ENCODE measurements at regions not wholly inside any gene's neighbourhood (a gene's known extent, or its start where the extent isn't known, plus 50 kb on each side); places are given as distances from the start of the nearest gene placed in this dataset.
"Not testable (repeated sequence)": the region's sequence is repeated elsewhere in the genome, so short reads cannot be mapped to it uniquely, and the experiment has no call there.

DNA sequence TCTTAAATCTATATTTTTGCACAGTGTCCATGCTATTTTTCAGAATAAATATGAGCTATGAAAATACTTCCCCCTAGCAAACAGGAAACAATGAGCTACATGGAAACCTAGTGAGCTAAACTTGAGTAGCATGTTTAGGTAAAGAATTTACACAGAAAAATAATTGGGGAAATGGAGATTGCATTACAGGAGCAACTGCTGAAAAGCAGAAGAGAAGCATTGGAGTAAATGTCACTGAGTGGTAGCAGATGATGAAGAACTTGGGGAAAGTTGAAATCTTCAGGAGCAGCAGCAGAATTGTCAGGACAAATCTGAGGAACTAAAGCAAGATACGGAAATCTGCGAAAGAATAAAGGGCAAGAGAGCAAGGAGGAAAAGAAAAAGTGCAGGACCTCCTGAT lies 610.3 kb downstream of the TLE1 start:
- DNase-seq (ENCODE audit: missing footprints) (no peak), ATAC-seq (no peak)
- intact Hi-C loops (cut with DNase I) = no loop called here

DNA sequence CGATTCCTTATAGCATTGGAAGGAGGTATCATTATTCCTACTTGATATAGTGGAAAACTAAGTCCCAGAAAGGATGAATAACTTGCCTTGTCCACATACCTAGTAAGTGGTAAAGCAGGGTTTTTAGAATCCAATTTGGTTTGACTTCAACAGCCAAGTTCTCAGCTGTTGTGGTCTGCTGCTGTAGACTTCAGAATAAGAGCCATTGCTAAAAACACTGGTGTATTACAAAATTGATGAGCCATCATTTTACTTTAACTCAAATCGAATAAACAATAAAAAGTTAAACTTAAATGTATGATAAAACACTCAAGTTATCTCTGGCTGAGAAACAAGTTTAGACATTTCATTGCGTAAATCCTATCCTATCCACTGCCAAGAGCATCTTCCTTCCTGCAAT lies 610.8 kb downstream of the TLE1 start:
- ATAC-seq = no peak
- no peak for DNase-seq (ENCODE audit: missing footprints)
- intact Hi-C loops (cut with DNase I) = no loop called here

DNA sequence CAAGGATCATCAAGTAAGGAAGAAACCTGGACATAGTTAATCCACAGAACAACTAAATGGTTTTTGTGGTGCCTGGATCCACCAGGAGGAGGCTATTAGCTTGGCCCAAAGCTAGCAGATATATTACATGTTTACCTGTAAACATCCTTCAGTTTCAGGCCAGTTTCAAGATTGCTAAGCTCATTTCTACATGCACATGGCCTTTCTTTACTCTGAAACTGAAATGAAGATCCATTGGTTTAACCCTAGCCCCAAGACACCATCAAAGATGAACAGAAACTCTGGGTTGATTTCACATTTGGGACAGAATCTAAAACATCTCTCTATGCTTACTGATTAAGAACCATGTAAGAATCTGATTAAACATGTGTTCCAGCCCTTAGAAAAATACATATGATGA lies 611.8 kb downstream of the TLE1 start:
- DNase-seq (ENCODE audit: missing footprints) (no peak), ATAC-seq (no peak)
- intact Hi-C loops (cut with DNase I) = no loop called here

DNA sequence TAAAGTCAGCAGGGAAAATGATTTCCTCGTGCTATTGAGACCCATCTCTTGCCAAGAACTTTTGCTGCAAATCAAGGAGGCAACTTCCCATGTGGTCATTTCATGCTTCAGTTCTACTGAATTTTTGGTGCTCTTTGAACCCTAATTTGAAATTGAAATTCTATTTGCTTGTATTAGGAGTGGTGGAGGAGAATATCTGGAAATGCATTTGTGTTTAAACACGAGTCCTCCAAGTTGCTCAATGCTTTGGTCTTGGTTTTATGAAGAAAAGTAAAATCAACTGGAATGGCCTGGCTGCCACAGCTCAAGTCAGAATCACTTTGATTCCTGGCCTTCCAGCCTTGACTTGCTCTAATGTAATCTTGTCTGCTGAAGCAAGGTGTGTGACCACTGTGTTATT lies 613.2 kb downstream of the TLE1 start:
- DNase-seq (ENCODE audit: missing footprints) (no peak), ATAC-seq (no peak)
- intact Hi-C loops (cut with DNase I) = no loop called here

DNA sequence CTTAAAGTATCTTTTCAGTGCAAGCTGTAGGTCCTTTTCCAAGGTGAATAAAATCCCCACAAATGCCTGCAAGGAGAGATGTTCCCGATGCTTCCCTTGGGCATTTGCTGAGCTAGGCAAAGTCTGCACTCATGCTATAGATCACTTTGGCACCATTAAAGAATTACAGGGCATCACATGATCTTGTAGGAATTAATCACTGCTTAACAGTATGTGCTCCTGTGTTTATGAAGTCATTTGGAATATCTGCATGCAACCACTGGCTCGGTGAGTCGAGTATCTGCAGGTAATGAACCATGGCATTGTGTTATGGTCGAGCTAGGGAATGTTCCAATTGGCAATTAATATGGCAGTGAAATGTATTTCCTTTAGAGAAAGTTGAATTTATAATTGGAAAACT lies 615.1 kb downstream of the TLE1 start:
- intact Hi-C loops (cut with DNase I) = no loop called here
- ATAC-seq (no peak), DNase-seq (ENCODE audit: missing footprints) (no peak)

DNA sequence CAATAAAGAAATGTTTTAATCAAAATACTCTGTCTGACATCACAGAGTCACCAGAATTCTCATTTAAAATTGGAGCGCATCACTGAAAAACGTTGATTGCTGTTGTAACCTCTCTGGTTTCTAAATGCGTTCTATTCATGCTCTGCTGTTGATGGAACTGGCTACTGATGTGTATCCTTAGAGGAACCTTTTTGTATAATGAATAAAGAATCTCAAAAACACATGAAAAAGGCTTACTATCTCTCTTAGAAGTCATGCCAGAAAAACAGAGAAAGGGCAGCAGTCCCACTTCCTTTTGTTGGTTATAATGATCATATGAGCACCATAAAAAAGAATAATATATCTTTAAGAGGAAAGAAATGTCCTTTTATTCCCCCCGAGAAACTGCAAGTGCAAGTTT lies 615.5 kb downstream of the TLE1 start:
- intact Hi-C loops (cut with DNase I) = no loop called here
- DNase-seq (ENCODE audit: missing footprints) (no peak), ATAC-seq (no peak)

DNA sequence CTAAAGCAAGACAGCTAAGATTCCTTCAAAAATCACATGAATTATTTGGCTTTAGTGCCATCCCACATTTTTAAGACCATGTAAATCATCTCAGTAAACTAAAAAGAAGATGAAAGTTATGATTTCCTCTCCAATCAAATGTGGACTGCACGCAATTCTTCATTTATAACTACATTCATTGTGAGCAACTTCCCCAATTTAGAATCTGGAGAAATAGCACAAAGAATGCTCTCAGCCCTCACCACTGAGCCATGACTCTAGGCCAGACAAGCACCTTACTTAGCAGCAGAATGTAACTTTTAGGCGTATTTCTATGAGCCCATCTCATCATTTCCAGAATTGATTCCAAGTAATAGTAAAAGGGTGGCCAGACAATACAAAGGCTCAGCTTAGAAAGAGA lies 616.6 kb downstream of the TLE1 start:
- ATAC-seq (no peak), DNase-seq (ENCODE audit: missing footprints) (no peak)
- intact Hi-C loops (cut with DNase I) = no loop called here

DNA sequence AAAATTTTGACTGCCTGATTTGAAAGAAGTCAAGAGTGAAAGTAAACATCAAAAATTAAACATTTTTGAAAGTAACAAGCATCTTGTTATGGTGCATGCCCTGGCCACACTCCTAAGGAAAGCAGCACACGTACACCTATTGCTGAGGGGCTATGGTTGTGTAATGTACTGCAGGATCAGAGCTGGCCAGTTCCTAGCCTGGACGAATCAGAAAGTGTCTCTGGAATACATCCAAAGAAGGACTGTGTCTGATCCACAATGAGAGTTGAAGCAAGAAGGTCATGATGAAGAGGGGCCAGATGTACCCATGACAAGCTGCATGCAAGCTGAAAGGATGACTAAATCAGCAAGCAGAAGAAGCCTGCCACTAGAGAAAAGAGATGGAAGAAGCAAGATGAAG lies 618.2 kb downstream of the TLE1 start:
- ATAC-seq (no peak), DNase-seq (ENCODE audit: missing footprints) (no peak)
- intact Hi-C loops (cut with DNase I) = no loop called here

DNA sequence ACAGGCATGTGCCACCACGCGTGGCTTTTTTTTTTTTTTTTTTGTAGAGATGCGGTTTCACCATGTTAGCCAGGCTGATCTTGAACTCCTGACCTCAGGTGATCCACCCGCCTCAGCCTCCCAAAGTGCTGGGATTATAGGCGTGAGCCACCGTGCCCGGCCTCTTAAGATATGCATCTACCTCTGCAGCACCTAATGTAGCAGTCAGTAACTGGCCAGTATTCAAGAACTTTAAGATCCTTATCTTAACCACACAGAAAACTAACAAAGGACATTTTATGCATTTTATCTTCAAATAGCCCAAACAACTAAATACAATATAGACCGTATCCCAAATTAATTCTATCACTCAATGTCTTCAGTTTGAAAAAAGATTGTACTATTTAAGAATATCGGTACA lies 618.7 kb downstream of the TLE1 start:
- ATAC-seq (no peak), DNase-seq (ENCODE audit: missing footprints) (peak; percentile 48)
- intact Hi-C loops (cut with DNase I) = no loop called here

DNA sequence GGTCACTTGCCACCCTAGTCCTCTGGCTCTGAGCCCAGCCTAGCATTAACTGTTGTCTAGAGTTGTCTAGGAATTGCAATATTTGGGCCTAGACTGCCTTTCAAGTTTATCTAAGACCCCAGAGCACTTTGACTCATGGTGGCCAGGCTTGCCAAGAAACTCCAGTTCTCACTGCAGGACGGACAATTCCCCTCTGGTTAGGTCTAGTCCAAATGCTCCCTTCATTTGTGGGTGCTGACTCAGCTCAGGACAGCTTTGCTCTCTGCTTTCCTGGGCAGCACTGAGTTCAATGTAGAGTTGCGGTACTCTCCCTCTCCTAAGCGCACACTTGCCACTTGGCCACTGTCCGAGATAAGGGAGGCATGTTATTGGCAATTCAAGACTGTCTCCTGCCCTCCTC lies 619.4 kb downstream of the TLE1 start:
- intact Hi-C loops (cut with DNase I) = no loop called here
- DNase-seq (ENCODE audit: missing footprints) (no peak), ATAC-seq (no peak)

DNA sequence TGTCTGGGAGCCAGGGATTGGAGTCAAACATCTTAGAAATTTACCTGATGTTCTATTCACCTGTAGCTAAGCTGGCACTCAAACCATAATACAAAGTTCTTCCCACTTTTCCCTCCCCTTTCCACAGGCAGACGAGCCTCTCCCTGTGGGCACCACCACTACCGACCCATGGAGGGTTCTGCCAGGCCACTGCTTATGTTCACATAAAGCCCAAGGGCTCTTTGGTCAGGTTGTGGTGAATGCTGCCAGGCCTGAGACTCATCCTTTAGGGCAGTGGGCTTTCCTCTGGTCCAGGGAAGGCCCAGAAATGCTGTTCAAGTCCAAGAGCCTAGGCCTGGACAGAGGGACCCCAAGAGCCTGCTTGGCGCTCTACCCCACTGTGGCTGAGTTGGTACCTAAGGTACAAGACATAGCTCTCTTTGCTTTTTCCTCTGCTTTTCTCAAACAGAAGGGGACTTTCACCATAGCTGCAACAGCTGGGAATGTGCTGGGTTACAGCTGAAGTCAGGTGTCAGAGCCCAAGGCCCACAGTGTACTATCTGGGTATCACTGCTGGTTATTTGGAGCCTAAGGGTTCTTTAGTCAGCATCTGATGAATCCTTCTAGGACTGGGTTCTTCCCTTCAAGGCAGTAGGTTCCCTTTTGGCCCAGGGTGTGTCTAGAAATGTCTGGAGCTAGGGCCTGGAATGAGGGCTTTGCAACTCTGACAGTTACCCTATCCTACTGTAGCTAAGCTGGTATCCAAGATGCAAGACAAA lies 620.1 kb downstream of the TLE1 start:
- intact Hi-C loops (cut with DNase I) = no loop called here
- ATAC-seq = no peak
- DNase-seq (ENCODE audit: missing footprints) = no peak

DNA sequence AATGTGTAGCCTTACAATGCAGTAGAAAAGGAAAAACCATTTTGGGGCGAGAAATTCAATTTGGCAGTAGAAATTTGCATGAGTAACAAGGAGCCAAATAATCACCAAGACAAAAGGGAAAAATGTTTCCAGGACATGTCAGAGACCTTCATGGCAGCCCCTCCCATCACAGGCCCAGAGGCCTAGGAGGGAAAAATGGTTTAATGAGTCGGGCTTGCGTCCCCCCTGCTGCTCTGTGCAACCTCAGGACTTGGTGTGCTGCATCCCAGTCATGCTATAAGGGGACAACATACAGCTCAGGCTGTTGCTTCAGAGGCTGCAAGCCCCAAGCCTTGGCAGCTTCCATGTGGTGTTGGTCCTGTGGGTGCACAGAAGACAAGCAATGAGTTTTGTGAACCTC lies 626.4 kb downstream of the TLE1 start:
- not testable (repeated sequence) for ATAC-seq

DNA sequence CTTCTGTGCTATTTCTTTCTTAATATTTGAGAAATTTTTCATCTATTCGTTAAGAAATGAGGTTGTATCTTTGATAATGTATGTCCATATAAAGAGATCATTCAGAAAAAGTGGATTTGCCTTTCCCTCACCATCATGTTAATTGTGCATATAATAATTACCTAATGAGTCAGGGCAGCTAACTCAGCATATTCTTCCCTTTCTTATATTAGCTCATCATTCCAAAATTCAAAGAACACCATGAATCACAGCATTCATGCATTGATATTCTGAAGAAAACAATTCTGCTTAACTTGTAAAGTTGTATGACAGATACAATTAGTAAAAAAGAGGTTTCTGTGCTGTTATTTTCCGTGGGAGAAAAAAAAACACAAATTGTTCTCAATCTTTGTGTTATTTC lies 630.6 kb downstream of the TLE1 start:
- no peak for DNase-seq (ENCODE audit: missing footprints)
- intact Hi-C loops (cut with DNase I) = no loop called here
- no peak for ATAC-seq

More for the DNA sequence above, 626.4 kb downstream of the TLE1 start:
- DNase-seq (ENCODE audit: missing footprints); intact Hi-C loops (cut with DNase I): not testable (repeated sequence)

DNA sequence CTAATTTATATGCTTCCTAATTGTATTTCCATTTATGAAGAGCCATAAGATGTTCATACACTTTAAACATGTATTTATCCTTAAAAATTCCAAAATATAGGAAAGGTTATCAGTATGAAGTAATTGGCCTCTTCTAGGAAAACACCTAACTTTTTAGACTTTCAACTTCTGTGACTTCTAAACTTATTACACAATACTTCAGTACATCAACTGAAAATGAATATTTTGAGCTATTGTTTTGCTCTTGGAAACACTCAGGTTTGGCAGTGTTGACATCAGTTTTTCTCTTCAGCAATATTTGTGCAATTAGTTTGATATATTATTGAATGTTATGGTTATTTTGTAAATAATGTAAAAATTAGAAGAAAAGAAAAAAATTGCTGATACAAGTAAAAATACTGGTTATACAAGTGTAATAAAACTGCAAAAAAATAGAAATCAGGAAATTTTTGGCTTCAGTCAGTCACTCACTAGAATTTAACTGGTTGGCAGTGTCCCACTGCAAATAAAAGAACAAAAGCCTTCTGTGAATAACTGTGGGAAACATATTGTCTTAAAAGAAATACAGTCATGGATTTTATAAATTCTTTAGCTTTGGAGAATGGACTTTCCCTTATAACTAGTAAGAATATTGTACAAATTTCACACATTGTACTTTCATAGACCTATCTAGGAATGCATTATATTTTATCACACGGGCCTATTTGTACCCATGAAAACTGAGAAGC lies 635.9 kb downstream of the TLE1 start:
- no peak for ATAC-seq
- no peak for DNase-seq (ENCODE audit: missing footprints)
- intact Hi-C loops (cut with DNase I) = no loop called here

DNA sequence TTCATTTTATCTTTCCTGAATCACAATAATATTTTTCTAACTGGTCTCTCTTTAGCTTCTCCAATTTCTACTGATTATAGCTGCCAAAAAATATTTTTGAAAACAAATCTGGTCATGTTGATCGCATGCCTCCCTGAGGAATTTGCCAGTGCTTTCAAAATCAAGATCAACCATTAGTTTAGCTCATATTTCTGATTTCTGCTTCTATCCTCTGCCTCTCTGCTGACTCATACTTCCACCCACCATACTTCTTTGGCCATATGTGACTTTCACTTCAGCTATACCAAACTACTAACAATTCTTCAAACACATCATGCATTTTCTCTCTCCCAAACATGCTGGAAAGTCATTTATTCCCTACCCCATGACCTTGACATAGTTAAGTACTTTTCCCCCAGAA lies 636.5 kb downstream of the TLE1 start:
- DNase-seq (ENCODE audit: missing footprints) (no peak), ATAC-seq (no peak)

DNA sequence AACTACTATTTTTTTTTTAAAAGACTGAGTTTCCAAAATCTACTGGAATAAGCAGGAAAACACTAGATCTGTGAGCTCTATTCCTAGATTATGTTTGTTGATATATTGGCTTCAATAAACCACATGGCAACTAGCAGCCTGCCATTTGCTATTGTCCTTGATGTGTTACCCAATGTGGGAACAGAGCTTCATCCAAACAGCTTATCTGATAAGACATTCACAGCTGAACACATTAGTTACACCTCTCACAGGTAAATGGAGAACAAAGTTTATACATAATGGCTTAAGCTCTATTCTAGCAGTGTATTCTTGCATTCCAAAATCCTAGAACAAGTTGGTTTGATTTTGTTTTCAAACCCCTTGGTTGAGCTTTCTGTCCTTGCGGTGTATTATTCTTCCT lies 642.1 kb downstream of the TLE1 start:
- intact Hi-C loops (cut with DNase I) = no loop called here
- ATAC-seq = no peak
- DNase-seq (ENCODE audit: missing footprints) = no peak

More for the DNA sequence above, 636.5 kb downstream of the TLE1 start:
- intact Hi-C loops (cut with DNase I) = no loop called here

DNA sequence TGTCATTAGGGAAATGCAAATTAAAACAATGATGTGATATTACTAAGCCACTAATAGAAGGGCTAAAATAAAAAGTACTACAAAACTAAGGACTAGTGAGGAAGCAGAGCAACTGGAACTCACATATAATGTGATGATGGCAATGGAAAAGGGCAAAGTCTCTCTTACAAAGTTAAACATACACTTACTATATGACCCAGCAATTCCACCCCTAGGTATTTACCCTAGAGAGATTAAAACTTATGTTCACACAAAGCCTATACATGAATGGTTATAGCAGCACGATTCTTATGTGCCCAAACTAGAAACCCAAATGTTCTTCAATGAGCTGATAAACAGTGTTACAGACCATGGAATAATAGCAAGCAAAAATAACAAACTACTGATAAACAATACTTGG lies 643.7 kb downstream of the TLE1 start:
- DNase-seq (ENCODE audit: missing footprints) = no peak
- ATAC-seq = no peak
- intact Hi-C loops (cut with DNase I) = no loop called here

DNA sequence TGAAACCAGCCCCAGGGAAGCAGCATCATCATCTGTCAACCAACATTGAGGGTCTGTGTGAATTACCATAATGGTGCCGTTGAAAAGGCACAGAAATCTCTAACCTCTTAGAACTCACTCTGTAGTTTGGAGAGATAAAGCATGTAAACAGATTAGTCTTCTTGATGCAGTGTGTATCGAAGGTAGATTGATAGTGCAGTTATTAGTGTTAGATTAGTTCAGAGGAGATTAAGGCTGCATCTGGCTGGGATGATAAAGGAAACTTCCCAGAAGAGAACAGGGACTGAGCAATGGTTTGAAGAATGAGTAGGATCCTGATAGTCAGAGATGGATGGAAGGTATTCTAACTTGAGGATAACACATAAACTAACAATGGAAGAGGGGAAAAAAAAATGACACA lies 651.5 kb downstream of the TLE1 start:
- no peak for ATAC-seq

DNA sequence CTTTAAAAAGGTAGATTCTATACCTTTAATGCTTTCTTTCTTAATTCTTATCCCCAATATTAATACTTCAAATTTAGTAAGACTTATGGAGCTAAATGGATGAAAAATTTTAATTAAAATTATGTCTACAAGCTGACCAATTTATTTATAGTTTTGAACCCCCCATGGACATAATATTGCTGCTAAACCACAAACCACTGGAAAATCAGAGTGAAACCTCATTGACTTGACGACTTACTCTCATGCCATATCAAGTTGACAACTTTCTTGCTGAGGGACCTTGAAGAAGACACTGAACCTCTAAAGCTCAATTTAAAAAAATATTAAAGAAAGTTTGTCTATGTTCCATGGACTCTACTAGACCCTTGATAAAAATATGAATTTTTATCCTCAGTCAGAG lies 653.7 kb downstream of the TLE1 start:
- intact Hi-C loops (cut with DNase I) = no loop called here
- DNase-seq (ENCODE audit: missing footprints) (no peak), ATAC-seq (no peak)

More for the DNA sequence above, 651.5 kb downstream of the TLE1 start:
- DNase-seq (ENCODE audit: missing footprints) = no peak
- intact Hi-C loops (cut with DNase I) = no loop called here

DNA sequence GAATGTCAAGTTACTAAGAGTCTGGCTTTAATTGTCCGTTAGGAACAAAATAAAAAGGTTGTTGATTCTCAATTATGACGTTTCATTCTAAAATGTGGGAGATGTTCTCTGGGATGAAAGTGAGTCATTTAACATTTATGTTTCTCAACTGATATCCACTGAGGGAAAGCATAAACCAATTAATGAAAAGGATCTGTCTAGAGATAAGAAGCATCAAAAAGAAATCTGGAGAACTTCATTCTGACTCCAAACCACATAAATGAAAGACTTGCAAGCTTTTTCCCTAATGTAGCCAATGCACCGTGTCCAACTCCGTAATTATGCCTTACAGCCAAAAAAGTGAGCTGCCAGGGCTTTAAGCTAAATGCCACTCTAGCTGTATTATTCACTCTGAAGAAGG lies 654.2 kb downstream of the TLE1 start:
- intact Hi-C loops (cut with DNase I) = no loop called here
- DNase-seq (ENCODE audit: missing footprints) (no peak), ATAC-seq (no peak)

DNA sequence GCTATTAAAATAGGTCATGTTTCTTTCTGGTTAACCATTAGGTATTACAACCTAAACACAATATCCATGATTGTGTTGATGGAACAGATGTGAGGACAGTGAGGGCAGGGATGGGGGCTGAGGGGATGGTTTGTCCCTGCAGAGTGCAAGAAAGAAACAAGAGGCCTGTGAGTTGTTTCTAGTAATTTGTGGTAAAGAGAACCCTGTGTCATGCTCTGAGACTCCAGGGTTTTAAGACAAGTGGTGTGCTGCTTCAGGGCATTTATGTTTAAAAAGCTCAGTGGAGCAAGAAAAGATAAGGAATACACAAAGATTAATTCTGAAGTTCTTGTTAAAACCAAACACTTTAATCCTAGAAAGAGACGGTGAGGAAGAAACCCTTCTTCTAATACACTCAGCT lies 656.5 kb downstream of the TLE1 start:
- intact Hi-C loops (cut with DNase I) = no loop called here
- no peak for DNase-seq (ENCODE audit: missing footprints)

More for the DNA sequence above, 656.5 kb downstream of the TLE1 start:
- no peak for ATAC-seq
